B cell (primary cell): ENCODE measurements at regions not wholly inside any gene's neighbourhood (a gene's known extent, or its start where the extent isn't known, plus 50 kb on each side); places are given as distances from the start of the nearest gene placed in this dataset.

ENCODE experiments used
- ATAC-seq: fragments of 200-7000 bp; cut with Tn5 transposase; one replicate; pipeline ENCODE4 v1.10.0; 2021; ENCODE audit warnings: low read depth, mild to moderate bottlenecking, moderate number of reproducible peaks, moderate library complexity
- CTCF ChIA-PET: fragments of 350-600 bp; sonication (Branson Sonifier 250); formaldehyde crosslinking; loops from one replicate; lab custom pipeline; 2021; ENCODE audit warnings: antibody characterized with exemption, inconsistent platforms; lab: Charles Lee
- POLR2A ChIA-PET: fragments of 350-600 bp; sonication (Branson Sonifier 250); formaldehyde crosslinking; loops from one replicate; lab custom pipeline; 2021; ENCODE audit warnings: antibody characterized with exemption; lab: Charles Lee
- DNase-seq: peaks from one replicate; pipeline ENCODE4 v3.0.0; 2013
- H2AFZ ChIP-seq: 2 replicates; pipeline ENCODE4 v1.6.1; 2012; ENCODE audit warnings: mild to moderate bottlenecking, low read depth, low read length; ENCODE audit not compliant: insufficient read depth, poor library complexity, severe bottlenecking
- H3K27ac ChIP-seq, 2 donors: 1 replicate in 1 of 2; 2 replicates in 1 of 2; pipeline ENCODE4 v1.5.1; 2012 to 2013; ENCODE audit warnings: low read length in 2 of 2, mild to moderate bottlenecking in 2 of 2, moderate library complexity in 1 of 2
- H3K27me3 ChIP-seq, 4 experiments: fragments of 200-600 bp in 1 of 4; sonication (generic) in 1 of 4; replicated peaks in 1 of 4; 1 replicate in 2 of 4; 2 replicates in 2 of 4; pipeline versions ENCODE4 v1.6.1 to v1.7.0; 2013 to 2016; ENCODE audit warnings: low read length in 3 of 4, mild to moderate bottlenecking in 2 of 4, mixed read lengths in 1 of 4, moderate library complexity in 1 of 4; ENCODE audit not compliant: insufficient read depth in 4 of 4, control insufficient read depth in 3 of 4; ENCODE audit errors: control extremely low read depth in 1 of 4
- H3K36me3 ChIP-seq, 2 experiments: replicated peaks in 1 of 2; 1 replicate in 1 of 2; 2 replicates in 1 of 2; pipeline versions ENCODE4 v1.6.1 to v1.7.1; 2013; ENCODE audit warnings: low read length in 1 of 2; ENCODE audit not compliant: insufficient read depth in 2 of 2, control insufficient read depth in 1 of 2; ENCODE audit errors: control extremely low read depth in 1 of 2, extremely low read depth in 1 of 2
- H3K4me1 ChIP-seq, 2 donors: fragments of 200-600 bp in 1 of 2; sonication (generic) in 1 of 2; 1 replicate in 1 of 2; 2 replicates in 1 of 2; pipeline versions ENCODE4 v1.5.1 to v1.6.1; 2013 to 2017; ENCODE audit warnings: low read length in 2 of 2; ENCODE audit not compliant: control insufficient read depth in 2 of 2, insufficient read depth in 2 of 2
- H3K4me2 ChIP-seq: replicated peaks from 2 replicates; pipeline ENCODE3; 2012; ENCODE audit warnings: mild to moderate bottlenecking, low read depth, low read length; ENCODE audit not compliant: poor library complexity, severe bottlenecking
- H3K4me3 ChIP-seq, 5 experiments: fragments of 200-600 bp in 1 of 5; sonication (generic) in 1 of 5; 1 replicate in 3 of 5; 2 replicates in 2 of 5; pipeline versions ENCODE4 v1.5.1 to v1.7.0; 2011 to 2016; ENCODE audit warnings: low read length in 4 of 5, mild to moderate bottlenecking in 4 of 5, low read depth in 2 of 5, control low read depth in 1 of 5, moderate library complexity in 1 of 5; ENCODE audit not compliant: insufficient read depth in 1 of 5; ENCODE audit errors: control extremely low read depth in 1 of 5, extremely low read depth in 1 of 5
- H3K79me2 ChIP-seq: fragments of 200-600 bp; sonication (generic); one replicate; pipeline ENCODE4 v1.6.0; 2016; ENCODE audit warnings: low read length; ENCODE audit not compliant: control insufficient read depth, insufficient read depth
- H3K9ac ChIP-seq: fragments of 200-600 bp; sonication (generic); 2 replicates; pipeline ENCODE4 v1.6.1; 2017; ENCODE audit warnings: mild to moderate bottlenecking, low read length, moderate library complexity
- H3K9me3 ChIP-seq, 3 donors: one replicate each; pipeline versions ENCODE4 v1.6.1 to v1.7.1; 2013; ENCODE audit warnings: low read length in 2 of 3; ENCODE audit not compliant: control insufficient read depth in 2 of 3, insufficient read depth in 1 of 3; ENCODE audit errors: control extremely low read depth in 1 of 3
- H4K20me1 ChIP-seq: 2 replicates; pipeline ENCODE4 v1.6.0; 2012; ENCODE audit warnings: mild to moderate bottlenecking, low read length; ENCODE audit not compliant: insufficient read depth, control insufficient read depth, poor library complexity, severe bottlenecking
- H3K27ac Mint-ChIP-seq: one replicate; pipeline ENCODE4 v1.8.0; 2021; ENCODE audit warnings: mixed read lengths
- H3K27me3 Mint-ChIP-seq: one replicate; pipeline ENCODE4 v1.8.0; 2021; ENCODE audit warnings: mixed read lengths
- H3K4me1 Mint-ChIP-seq: one replicate; pipeline ENCODE4 v1.8.0; 2021; ENCODE audit warnings: mixed read lengths
- H3K4me3 Mint-ChIP-seq: one replicate; pipeline ENCODE4 v1.8.0; 2021; ENCODE audit warnings: mixed read lengths
- H3K9me3 Mint-ChIP-seq: one replicate; pipeline ENCODE4 v1.8.0; 2022; ENCODE audit warnings: mixed read lengths; ENCODE audit not compliant: insufficient read depth
- CTCF ChIP-seq: fragments of 200-600 bp; IDR thresholded peaks from one replicate; pipeline ENCODE4 v1.8.0; 2022; ENCODE audit warnings: antibody characterized with exemption, mild to moderate bottlenecking
- EZH2 ChIP-seq: IDR thresholded peaks from 2 replicates; pipeline ENCODE4 v1.6.1; 2012; ENCODE audit warnings: borderline replicate concordance, low read depth, mild to moderate bottlenecking, moderate library complexity, low read length; ENCODE audit not compliant: insufficient read depth, poor library complexity, severe bottlenecking
- WGBS: methylation state at CpG from one replicate; pipeline ENCODE4 v1.1.5; 2013; ENCODE audit warnings: missing lambda C conversion rate; ENCODE audit not compliant: insufficient coverage; 5-methylcytosine and 5-hydroxymethylcytosine counted together
- intact Hi-C: fragments of 100-400 bp; cut with micrococcal nuclease; formaldehyde crosslinking; loops from one replicate; pipeline ENCODE4 v1.10.0; 2022

- Histone ChIP-seq H3K79me2 (no peaks in the 10 kb centered on the region), H3K9me3 (peaks cover 0 to 6% (median 0%) of the 10 kb centered on the region in 3 donors), H3K27me3 (no peaks in the 10 kb centered on the region), H3K9ac (no peak overlapping the region), H3K36me3 (no peaks in the 10 kb centered on the region), H4K20me1 (no peaks in the 10 kb centered on the region), H3K4me1 (no peaks in the 10 kb centered on the region), H3K4me3 (no peak overlapping the region), H3K27ac (no peak overlapping the region), H2AFZ (no peak overlapping the region), H3K4me2 (no peak overlapping the region)
- Mint-ChIP-seq H3K27ac (no peak overlapping the region), H3K4me3 (no peak overlapping the region), H3K27me3 (no peaks in the 10 kb centered on the region), H3K4me1 (no peaks in the 10 kb centered on the region), H3K9me3 (no peaks in the 10 kb centered on the region)
- ATAC-seq (no peak), DNase-seq (no peak)
- TF ChIP-seq EZH2 (no peak), CTCF (no peak)
- no CpG with 5 or more reads among the region's 4 CpGs for WGBS
- intact Hi-C loops = no loop called here
- POLR2A ChIA-PET = no interaction called here
- CTCF ChIA-PET = no interaction called here
These were observed 539.7 kb downstream of the PLXDC2 start for GRCh38 chr10:20355915-20356314.

- Histone ChIP-seq H3K79me2 (no peaks in the 10 kb centered on the region), H3K4me1 (no peaks in the 10 kb centered on the region), H3K4me2 (no peak overlapping the region), H3K27me3 (no peaks in the 10 kb centered on the region), H3K36me3 (no peaks in the 10 kb centered on the region), H3K9ac (no peak overlapping the region), H3K27ac (no peak overlapping the region), H3K9me3 (peaks cover 0 to 5% (median 0%) of the 10 kb centered on the region in 3 donors), H4K20me1 (no peaks in the 10 kb centered on the region), H3K4me3 (no peak overlapping the region), H2AFZ (no peak overlapping the region)
- DNase-seq (no peak), ATAC-seq (no peak)
- WGBS = no CpG with 5 or more reads among the region's 3 CpGs
- Mint-ChIP-seq H3K27me3 (no peaks in the 10 kb centered on the region), H3K9me3 (no peaks in the 10 kb centered on the region), H3K27ac (no peak overlapping the region), H3K4me1 (no peaks in the 10 kb centered on the region), H3K4me3 (no peak overlapping the region)
- POLR2A ChIA-PET = no interaction called here
- TF ChIP-seq EZH2 (no peak), CTCF (no peak)
- intact Hi-C loops = no loop called here
- CTCF ChIA-PET = interaction anchor here (0.6 kb wide), 1 partner anchor 20 kb away, joined by 3 read pairs; no protein-coding TSS in a partner anchor
These were observed 538.8 kb downstream of the PLXDC2 start for GRCh38 chr10:20355011-20355410.
